ENCODE measurements at regions not wholly inside any gene's neighbourhood (a gene's known extent, or its start where the extent isn't known, plus 50 kb on each side); places are given as distances from the start of the nearest gene placed in this dataset.

GRCh38 chr13:107907065-107907805 is 308.1 kb downstream of the LIG4 start:
- TF ChIP-seq EZH2 (IDR thresholded peaks at IDR 0.05) (no peak), POLR2AphosphoS5 (IDR thresholded peaks at IDR 0.05; ENCODE audit: borderline replicate concordance, low read depth, low read length) (no peak)

Data from SK-N-MC (cell line).